Peyer's patch (tissue), 4 donors: ENCODE measurements at regions not wholly inside any gene's neighbourhood (a gene's known extent, or its start where the extent isn't known, plus 50 kb on each side); places are given as distances from the start of the nearest gene placed in this dataset.

Source experiments
- DNase-seq, 3 donors: peaks; one replicate each; pipeline ENCODE4 v3.0.0-alpha.2; 2017 to 2019
- H3K27ac ChIP-seq, 4 donors: fragments of 200-600 bp; sonication (generic); one replicate each; pipeline ENCODE4 v1.5.1; 2016 to 2019
- H3K27me3 ChIP-seq, 2 donors: fragments of 200-600 bp; sonication (generic); one replicate each; pipeline ENCODE4 v1.5.1; 2019
- H3K36me3 ChIP-seq, 3 donors: fragments of 200-600 bp; sonication (generic); one replicate each; pipeline ENCODE4 v1.5.1; 2016 to 2019
- H3K4me1 ChIP-seq, 4 donors: fragments of 200-600 bp; sonication (generic); one replicate each; pipeline ENCODE4 v1.5.1; 2016 to 2019
- H3K4me3 ChIP-seq, 4 donors: fragments of 200-600 bp; sonication (generic); 1 replicate in 3 of 4; 2 replicates in 1 of 4; pipeline ENCODE4 v1.5.1; 2016 to 2019; ENCODE audit warnings: mild to moderate bottlenecking in 1 of 4
- H3K9me3 ChIP-seq, 4 donors: fragments of 200-600 bp; sonication (generic); one replicate each; pipeline ENCODE4 v1.5.1; 2016 to 2019; ENCODE audit warnings: mild to moderate bottlenecking in 1 of 4
- CTCF ChIP-seq, 6 experiments: fragments of 450-650 bp in 4 of 6; fragments of 200-600 bp in 2 of 6; sonication (generic) in 1 of 6; IDR thresholded peaks; one replicate each; pipeline ENCODE4 v1.5.1; 2017 to 2019; ENCODE audit warnings: antibody characterized with exemption in 6 of 6, mild to moderate bottlenecking in 3 of 6, moderate library complexity in 1 of 6
- POLR2A ChIP-seq, 2 donors: fragments of 450-650 bp; IDR thresholded peaks; one replicate each; pipeline ENCODE4 v1.5.1; 2017; ENCODE audit warnings: antibody characterized with exemption in 2 of 2, mild to moderate bottlenecking in 2 of 2, moderate library complexity in 2 of 2

- H3K4me1 ChIP-seq, result no peaks in the 10 kb centered on the region
- H3K36me3 ChIP-seq, result no peaks in the 10 kb centered on the region
- H3K4me3 ChIP-seq, result no peak overlapping the region
- no peak for DNase-seq
- no peak for TF ChIP-seq POLR2A (IDR thresholded peaks at IDR 0.05)
- no peak for TF ChIP-seq CTCF (IDR thresholded peaks at IDR 0.05)
- H3K27me3 ChIP-seq, result no peaks in the 10 kb centered on the region
- no peak overlapping the region for H3K27ac ChIP-seq
- H3K9me3 ChIP-seq, result no peaks in the 10 kb centered on the region
These were observed 189.0 kb upstream of the SOX1 start for GRCh38 chr13:111877906-111878305.

GRCh38 chr13:111879719-111880118 lies 187.2 kb upstream of the SOX1 start:
- DNase-seq, result peak in 1 of 3 donors; percentile 29
- TF ChIP-seq POLR2A (IDR thresholded peaks at IDR 0.05) (no peak), CTCF (IDR thresholded peaks at IDR 0.05) (no peak)

GRCh38 chr13:111880185-111880584 lies 186.8 kb upstream of the SOX1 start:
- no peaks in the 10 kb centered on the region for H3K36me3 ChIP-seq
- peak in 2 of 3 donors; percentile 11 to 38 for DNase-seq
- no peak for TF ChIP-seq POLR2A (IDR thresholded peaks at IDR 0.05)
- no peak for TF ChIP-seq CTCF (IDR thresholded peaks at IDR 0.05)
- H3K27me3 ChIP-seq, result no peaks in the 10 kb centered on the region
- H3K4me3 ChIP-seq, result no peak overlapping the region
- no peaks in the 10 kb centered on the region for H3K4me1 ChIP-seq
- H3K9me3 ChIP-seq, result no peaks in the 10 kb centered on the region
- no peak overlapping the region for H3K27ac ChIP-seq

More at GRCh38 chr13:111879719-111880118, 187.2 kb upstream of the SOX1 start:
- Histone ChIP-seq H3K36me3 (no peaks in the 10 kb centered on the region), H3K4me1 (no peaks in the 10 kb centered on the region), H3K4me3 (no peak overlapping the region), H3K27me3 (no peaks in the 10 kb centered on the region), H3K27ac (no peak overlapping the region), H3K9me3 (no peaks in the 10 kb centered on the region)

GRCh38 chr13:111881700-111882099 lies 185.2 kb upstream of the SOX1 start:
- Histone ChIP-seq H3K36me3 (no peaks in the 10 kb centered on the region), H3K9me3 (no peaks in the 10 kb centered on the region), H3K27ac (no peak overlapping the region), H3K4me1 (no peaks in the 10 kb centered on the region), H3K27me3 (no peaks in the 10 kb centered on the region), H3K4me3 (no peak overlapping the region)
- peak in 2 of 3 donors; percentile 3 to 32 for DNase-seq
- no peak for TF ChIP-seq CTCF (IDR thresholded peaks at IDR 0.05)
- TF ChIP-seq POLR2A (IDR thresholded peaks at IDR 0.05), result no peak

GRCh38 chr13:111882351-111882750 lies 184.6 kb upstream of the SOX1 start:
- no peaks in the 10 kb centered on the region for H3K36me3 ChIP-seq
- H3K9me3 ChIP-seq, result no peaks in the 10 kb centered on the region
- H3K27ac ChIP-seq, result no peak overlapping the region

More at GRCh38 chr13:111882351-111882750, 184.6 kb upstream of the SOX1 start:
- TF ChIP-seq POLR2A (IDR thresholded peaks at IDR 0.05) (no peak), CTCF (IDR thresholded peaks at IDR 0.05) (no peak)
- DNase-seq, result no peak
- no peaks in the 10 kb centered on the region for H3K4me1 ChIP-seq
- H3K27me3 ChIP-seq, result no peaks in the 10 kb centered on the region
- H3K4me3 ChIP-seq, result no peak overlapping the region
